Activated CD4-positive, alpha-beta T cell treated with anti-CD3 and anti-CD28 coated beads, Interleukin-2, amount 50 U/mL, for 4 hours (primary cell): ENCODE measurements at regions not wholly inside any gene's neighbourhood (a gene's known extent, or its start where the extent isn't known, plus 50 kb on each side); places are given as distances from the start of the nearest gene placed in this dataset.
"Not testable (repeated sequence)": the region's sequence is repeated elsewhere in the genome, so short reads cannot be mapped to it uniquely, and the experiment has no call there.

Source experiments
- DNase-seq, 2 experiments: peaks; one replicate each; pipeline ENCODE4 v3.0.0-alpha.2; 2020

GRCh38 chr5:99543841-99544240 is 615.0 kb upstream of the CHD1 start:
- DNase-seq, result no peak

DNA sequence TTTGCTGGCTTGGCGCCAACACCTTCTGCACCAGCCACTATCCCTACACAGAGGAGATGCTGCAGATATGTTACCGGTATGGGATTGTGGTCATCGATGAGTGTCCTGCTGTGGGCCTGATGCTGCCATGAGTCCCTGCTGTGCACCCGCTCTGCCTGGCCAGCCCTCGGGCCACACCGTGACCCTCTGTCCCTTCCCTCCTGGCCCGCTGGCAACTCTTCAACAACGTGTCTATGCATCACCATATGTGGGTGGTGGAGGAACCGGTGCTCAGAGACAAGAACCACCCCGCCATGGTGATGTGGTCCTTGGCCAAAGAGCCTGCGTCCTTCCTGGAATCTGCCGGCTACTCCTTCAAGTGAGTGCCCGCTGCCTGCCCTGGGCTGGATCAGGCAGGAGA is 605.4 kb upstream of the CHD1 start:
- not testable (repeated sequence) for DNase-seq

GRCh38 chr5:99521666-99522065 is 592.9 kb upstream of the CHD1 start:
- DNase-seq, result not testable (repeated sequence)

GRCh38 chr5:99515864-99516490 is 587.2 kb upstream of the CHD1 start:
- DNase-seq, result not testable (repeated sequence)

- DNase-seq, result not testable (repeated sequence)
These were observed 581.5 kb upstream of the CHD1 start for GRCh38 chr5:99510237-99510866.

GRCh38 chr5:99509064-99509463 is 580.3 kb upstream of the CHD1 start:
- DNase-seq, result not testable (repeated sequence)

DNA sequence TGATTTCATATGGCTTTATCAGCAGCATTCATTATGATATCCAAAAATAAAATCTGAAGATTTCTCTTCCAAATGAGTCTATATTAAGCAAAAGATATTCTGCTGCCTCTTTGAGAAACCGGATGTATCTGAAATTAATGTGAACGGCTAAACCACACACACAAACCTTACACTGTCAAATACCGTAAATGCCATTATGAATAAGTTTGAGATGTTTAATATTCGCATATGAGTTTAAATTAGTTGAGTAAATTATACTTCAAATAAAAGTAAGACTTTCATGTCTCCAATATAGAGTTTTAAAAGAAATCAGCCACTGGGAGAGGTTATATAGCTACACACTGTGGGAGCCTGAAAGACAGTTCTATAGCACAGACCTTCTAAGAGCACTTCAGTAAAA is 566.6 kb upstream of the CHD1 start:
- not testable (repeated sequence) for DNase-seq

DNA sequence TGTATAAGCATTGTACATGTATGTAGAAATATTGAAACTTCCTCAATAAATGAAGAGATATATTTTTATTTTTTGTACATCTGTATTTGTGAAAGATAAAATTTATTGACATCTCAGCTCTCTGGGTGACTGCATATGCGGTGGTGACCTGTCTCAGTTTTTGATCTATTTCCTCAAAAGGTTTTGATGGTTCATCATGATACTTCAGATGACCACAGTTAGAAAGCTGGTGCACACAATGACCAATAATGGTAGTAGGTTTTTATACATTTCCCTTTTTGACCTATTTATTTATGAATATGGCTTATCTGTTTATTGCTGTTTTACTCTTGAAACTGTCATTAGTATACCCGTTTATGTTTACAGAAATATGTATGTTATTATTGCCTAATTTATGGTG is 549.6 kb upstream of the CHD1 start:
- DNase-seq, result not testable (repeated sequence)

- not testable (repeated sequence) for DNase-seq
These were observed 544.5 kb upstream of the CHD1 start for GRCh38 chr5:99473328-99473727.

DNA sequence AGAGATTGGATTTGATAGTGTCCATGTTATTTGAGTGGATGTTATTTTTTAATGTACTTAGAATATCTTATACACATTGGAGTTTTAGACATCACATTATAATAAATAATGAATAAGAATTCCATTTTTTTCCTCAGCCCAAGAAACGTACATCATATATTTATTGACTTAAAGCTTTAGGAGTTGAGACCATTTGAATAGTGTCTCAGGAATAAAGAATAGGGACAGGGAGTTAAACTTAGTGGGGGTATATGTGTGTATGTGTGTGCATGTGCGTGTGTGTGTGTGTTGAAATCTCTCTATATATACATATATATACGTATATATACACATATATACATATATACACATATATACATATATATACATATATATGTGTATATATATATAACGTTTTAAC is 542.9 kb upstream of the CHD1 start:
- DNase-seq, result not testable (repeated sequence)

GRCh38 chr5:99471178-99471577 is 542.4 kb upstream of the CHD1 start:
- not testable (repeated sequence) for DNase-seq

- not testable (repeated sequence) for DNase-seq
These were observed 541.8 kb upstream of the CHD1 start for GRCh38 chr5:99470636-99471035.

DNA sequence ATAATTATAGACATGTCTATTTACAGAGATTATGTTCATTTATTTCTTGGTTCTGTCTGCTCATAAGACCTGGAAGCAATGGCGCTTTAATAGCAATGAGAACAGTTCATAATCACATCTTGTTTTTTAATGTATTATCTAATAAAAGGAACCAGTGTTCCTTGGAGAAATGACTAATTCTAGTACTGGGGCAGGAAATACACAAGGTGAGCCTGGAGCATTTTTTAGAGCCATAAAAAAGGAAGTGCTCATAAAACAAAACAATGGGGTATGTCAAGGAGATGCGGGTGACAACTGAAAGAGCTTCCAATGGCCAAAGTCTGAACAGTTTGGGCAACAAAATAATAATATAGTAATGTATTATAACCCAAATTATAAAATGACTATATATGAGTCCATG is 531.9 kb upstream of the CHD1 start:
- no peak for DNase-seq

- no peak for DNase-seq
These were observed 524.4 kb upstream of the CHD1 start for GRCh38 chr5:99453196-99453595.

- DNase-seq, result no peak
These were observed 521.0 kb upstream of the CHD1 start for GRCh38 chr5:99449786-99450185.

DNA sequence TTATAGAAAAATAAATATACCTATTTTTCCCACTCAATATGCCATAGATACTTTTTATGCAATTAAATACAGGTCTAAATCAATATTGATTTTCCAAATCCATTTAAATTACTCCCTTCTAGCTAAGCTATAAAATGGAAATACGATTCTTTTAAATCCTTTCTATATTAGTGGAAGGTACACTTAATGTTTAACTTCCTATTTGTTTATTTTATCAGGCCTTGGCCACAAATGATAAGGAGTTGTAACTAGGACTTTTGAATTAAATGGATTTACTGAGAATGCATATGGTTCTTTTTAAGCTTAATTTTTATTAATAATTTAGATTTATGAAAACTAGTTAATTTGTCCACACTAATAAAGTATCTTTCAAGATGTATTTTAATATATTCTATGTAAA is 517.0 kb upstream of the CHD1 start:
- no peak for DNase-seq

DNA sequence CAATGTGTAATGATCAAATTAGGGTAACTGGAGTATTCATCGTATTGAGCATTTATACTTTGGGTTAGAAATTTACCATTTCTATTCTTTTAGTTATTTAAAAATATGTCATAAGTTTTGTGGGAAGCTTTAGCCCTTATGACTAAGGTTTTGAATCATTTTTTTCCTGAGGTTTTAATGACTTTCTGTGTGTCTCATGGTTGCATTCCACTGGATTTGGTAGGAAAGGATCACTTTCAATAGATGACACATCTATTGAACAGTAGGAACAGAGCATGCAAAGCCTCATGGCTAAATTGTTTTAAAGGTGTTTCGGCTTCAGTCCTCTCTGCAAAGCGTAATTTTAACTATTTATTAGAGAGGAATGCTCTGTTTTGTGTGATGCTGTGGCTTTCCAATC is 512.4 kb upstream of the CHD1 start:
- no peak for DNase-seq

GRCh38 chr5:99438619-99439018 is 509.8 kb upstream of the CHD1 start:
- no peak for DNase-seq

GRCh38 chr5:99437986-99438385 is 509.2 kb upstream of the CHD1 start:
- no peak for DNase-seq

DNA sequence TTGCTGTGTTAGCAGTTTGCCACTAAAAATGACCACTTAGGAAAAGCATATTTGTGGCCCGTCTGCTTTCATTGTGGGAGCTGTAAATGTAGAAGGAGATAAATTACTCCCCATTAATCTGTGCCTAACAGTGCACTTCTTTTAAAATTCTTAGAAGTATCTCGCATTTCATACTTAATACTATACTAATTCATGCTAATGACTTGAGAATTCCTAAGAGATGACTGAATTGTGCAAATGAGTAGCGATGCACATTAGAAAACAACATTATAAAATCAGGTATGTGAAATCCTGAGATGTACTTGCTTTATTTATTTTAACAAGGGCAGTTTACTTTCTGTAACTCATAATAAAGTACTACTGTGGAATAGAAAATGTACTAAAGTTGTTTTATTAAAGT is 494.6 kb upstream of the CHD1 start:
- not testable (repeated sequence) for DNase-seq

DNA sequence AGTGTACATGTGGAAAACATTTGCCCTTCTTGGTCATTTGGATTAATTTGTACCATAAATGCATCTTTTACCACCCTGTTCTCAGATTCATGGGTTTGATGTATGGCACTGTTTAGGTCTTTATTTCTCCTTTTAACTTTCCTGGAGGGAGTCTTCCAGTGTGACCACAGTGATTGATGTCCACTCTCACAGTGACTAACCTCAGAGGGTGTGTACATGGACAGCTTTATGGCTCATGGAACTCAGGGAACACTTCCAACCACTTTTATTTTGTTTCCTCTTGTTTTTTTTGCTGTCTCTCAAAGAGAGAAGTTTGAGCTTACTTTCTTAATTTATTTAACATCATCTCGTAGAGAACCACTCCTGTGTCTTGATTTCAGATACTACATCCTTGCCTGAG is 489.8 kb upstream of the CHD1 start:
- not testable (repeated sequence) for DNase-seq

DNA sequence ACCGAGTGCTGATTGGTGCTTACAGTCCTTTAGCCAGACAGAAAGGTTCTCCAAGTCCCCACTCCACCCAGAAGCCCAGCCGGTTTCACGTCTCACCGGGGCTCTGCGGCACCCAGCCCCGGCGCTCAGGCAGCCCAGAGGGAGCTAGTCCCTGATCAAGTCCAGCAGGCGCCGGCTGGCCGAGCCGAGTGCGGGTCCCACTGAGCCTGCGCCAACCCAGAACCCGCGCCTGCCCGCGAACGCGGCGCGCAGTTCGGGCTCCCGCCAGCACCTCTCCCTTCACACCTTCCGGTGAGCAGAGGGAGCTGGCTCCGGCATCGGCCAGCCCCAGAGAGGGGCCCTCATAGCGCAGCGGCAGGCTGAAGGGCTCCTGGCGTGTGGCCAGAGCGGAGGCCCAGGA is 481.6 kb upstream of the CHD1 start:
- DNase-seq, result peak in 1 of 2 experiments; percentile 0

- DNase-seq, result not testable (repeated sequence)
These were observed 476.0 kb upstream of the CHD1 start for GRCh38 chr5:99404764-99405302.

GRCh38 chr5:99400571-99400970 is 471.8 kb upstream of the CHD1 start:
- not testable (repeated sequence) for DNase-seq

GRCh38 chr5:99398976-99399375 is 470.2 kb upstream of the CHD1 start:
- DNase-seq, result no peak
